ENCODE measurements at regions not wholly inside any gene's neighbourhood (a gene's known extent, or its start where the extent isn't known, plus 50 kb on each side); places are given as distances from the start of the nearest gene placed in this dataset.

GRCh38 chr20:42020316-42020715 lies 402.1 kb upstream of the CHD6 start:
- no peaks in the 10 kb centered on the region for H3K9me2 ChIP-seq (ENCODE audit: low read depth, low read length)
- no peaks in the 10 kb centered on the region for H3K36me3 ChIP-seq (ENCODE audit: insufficient read depth, low read length)
- TF ChIP-seq EZH2 (IDR thresholded peaks at IDR 0.05; ENCODE audit: borderline replicate concordance, low read length) = no peak
- TF ChIP-seq, protein P1, sequence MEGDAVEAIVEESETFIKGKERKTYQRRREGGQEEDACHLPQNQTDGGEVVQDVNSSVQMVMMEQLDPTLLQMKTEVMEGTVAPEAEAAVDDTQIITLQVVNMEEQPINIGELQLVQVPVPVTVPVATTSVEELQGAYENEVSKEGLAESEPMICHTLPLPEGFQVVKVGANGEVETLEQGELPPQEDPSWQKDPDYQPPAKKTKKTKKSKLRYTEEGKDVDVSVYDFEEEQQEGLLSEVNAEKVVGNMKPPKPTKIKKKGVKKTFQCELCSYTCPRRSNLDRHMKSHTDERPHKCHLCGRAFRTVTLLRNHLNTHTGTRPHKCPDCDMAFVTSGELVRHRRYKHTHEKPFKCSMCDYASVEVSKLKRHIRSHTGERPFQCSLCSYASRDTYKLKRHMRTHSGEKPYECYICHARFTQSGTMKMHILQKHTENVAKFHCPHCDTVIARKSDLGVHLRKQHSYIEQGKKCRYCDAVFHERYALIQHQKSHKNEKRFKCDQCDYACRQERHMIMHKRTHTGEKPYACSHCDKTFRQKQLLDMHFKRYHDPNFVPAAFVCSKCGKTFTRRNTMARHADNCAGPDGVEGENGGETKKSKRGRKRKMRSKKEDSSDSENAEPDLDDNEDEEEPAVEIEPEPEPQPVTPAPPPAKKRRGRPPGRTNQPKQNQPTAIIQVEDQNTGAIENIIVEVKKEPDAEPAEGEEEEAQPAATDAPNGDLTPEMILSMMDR (IDR thresholded peaks at IDR 0.05; ENCODE audit: low read length) = no peak
- H3K4me3 ChIP-seq (ENCODE audit: low read depth, low read length, poor library complexity, severe bottlenecking) = no peak overlapping the region
- H4K20me1 ChIP-seq (ENCODE audit: insufficient read depth, low read length) = no peaks in the 10 kb centered on the region
- H3K4me1 ChIP-seq (ENCODE audit: insufficient read depth, low read length, severe bottlenecking) = no peaks in the 10 kb centered on the region
- H2AFZ ChIP-seq (ENCODE audit: low read length) = no peak overlapping the region
- H3F3A ChIP-seq (ENCODE audit: insufficient read depth, low read length) = no peaks in the 10 kb centered on the region
- no peak overlapping the region for H3K4me2 ChIP-seq (ENCODE audit: low read length)
- no peak overlapping the region for H3K9ac ChIP-seq (ENCODE audit: low read length)
- H3K27ac ChIP-seq (ENCODE audit: low read depth, low read length, poor library complexity, severe bottlenecking) = no peak overlapping the region
- H3K79me2 ChIP-seq (ENCODE audit: insufficient read depth, low read length) = no peaks in the 10 kb centered on the region
- H3K27me3 ChIP-seq (ENCODE audit: insufficient read depth, low read length) = no peaks in the 10 kb centered on the region
- no peaks in the 10 kb centered on the region for H3K9me3 ChIP-seq (ENCODE audit: low read length)

- no peaks in the 10 kb centered on the region for H3K4me1 ChIP-seq (ENCODE audit: insufficient read depth, low read length, severe bottlenecking)
- H3K9ac ChIP-seq (ENCODE audit: low read length) = no peak overlapping the region
- H3F3A ChIP-seq (ENCODE audit: insufficient read depth, low read length) = no peaks in the 10 kb centered on the region
- H3K9me2 ChIP-seq (ENCODE audit: low read depth, low read length) = no peaks in the 10 kb centered on the region
- no peak overlapping the region for H2AFZ ChIP-seq (ENCODE audit: low read length)
- H3K4me2 ChIP-seq (ENCODE audit: low read length) = no peak overlapping the region
- H3K9me3 ChIP-seq (ENCODE audit: low read length) = no peaks in the 10 kb centered on the region
- H3K27ac ChIP-seq (ENCODE audit: low read depth, low read length, poor library complexity, severe bottlenecking) = no peak overlapping the region
- H3K79me2 ChIP-seq (ENCODE audit: insufficient read depth, low read length) = no peaks in the 10 kb centered on the region
- H4K20me1 ChIP-seq (ENCODE audit: insufficient read depth, low read length) = no peaks in the 10 kb centered on the region
- no peaks in the 10 kb centered on the region for H3K36me3 ChIP-seq (ENCODE audit: insufficient read depth, low read length)
- no peak for TF ChIP-seq EZH2 (IDR thresholded peaks at IDR 0.05; ENCODE audit: borderline replicate concordance, low read length)
- TF ChIP-seq, protein P1 (IDR thresholded peaks at IDR 0.05; ENCODE audit: low read length) = peak; percentile 48
- no peaks in the 10 kb centered on the region for H3K27me3 ChIP-seq (ENCODE audit: insufficient read depth, low read length)
- no peak overlapping the region for H3K4me3 ChIP-seq (ENCODE audit: low read depth, low read length, poor library complexity, severe bottlenecking)
Measured at GRCh38 chr20:42018979-42019378, 400.8 kb upstream of the CHD6 start.

DNA sequence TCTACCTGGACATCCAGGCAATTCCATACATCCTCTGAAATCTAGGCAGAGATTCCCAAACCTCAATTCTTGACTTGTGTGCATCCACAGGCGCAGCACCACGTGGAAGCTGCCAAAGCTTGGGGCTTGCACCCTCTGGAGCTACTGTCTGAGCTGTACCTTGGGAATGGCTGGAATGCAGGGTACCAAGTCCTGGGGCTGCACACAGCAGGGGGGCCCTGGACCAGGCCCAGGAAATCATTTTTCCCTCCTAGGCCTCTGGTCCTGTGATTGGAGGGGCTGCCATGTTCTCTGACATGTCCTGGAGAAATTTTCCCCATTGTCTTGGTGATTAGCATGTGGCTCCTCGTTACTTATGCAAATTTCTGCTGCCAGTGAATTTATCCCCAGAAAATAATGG lies 391.9 kb upstream of the CHD6 start:
- H3K4me2 ChIP-seq (ENCODE audit: low read length) = no peak overlapping the region
- no peaks in the 10 kb centered on the region for H3K36me3 ChIP-seq (ENCODE audit: insufficient read depth, low read length)
- H2AFZ ChIP-seq (ENCODE audit: low read length) = no peak overlapping the region
- H3K4me3 ChIP-seq (ENCODE audit: low read depth, low read length, poor library complexity, severe bottlenecking) = no peak overlapping the region
- no peaks in the 10 kb centered on the region for H3K4me1 ChIP-seq (ENCODE audit: insufficient read depth, low read length, severe bottlenecking)
- H3K27me3 ChIP-seq (ENCODE audit: insufficient read depth, low read length) = no peaks in the 10 kb centered on the region
- H3F3A ChIP-seq (ENCODE audit: insufficient read depth, low read length) = no peaks in the 10 kb centered on the region
- no peak overlapping the region for H3K9ac ChIP-seq (ENCODE audit: low read length)
- H4K20me1 ChIP-seq (ENCODE audit: insufficient read depth, low read length) = no peaks in the 10 kb centered on the region
- H3K9me3 ChIP-seq (ENCODE audit: low read length) = no peaks in the 10 kb centered on the region
- no peak for TF ChIP-seq EZH2 (IDR thresholded peaks at IDR 0.05; ENCODE audit: borderline replicate concordance, low read length)
- TF ChIP-seq, protein P1 (IDR thresholded peaks at IDR 0.05; ENCODE audit: low read length) = no peak
- no peaks in the 10 kb centered on the region for H3K79me2 ChIP-seq (ENCODE audit: insufficient read depth, low read length)
- H3K27ac ChIP-seq (ENCODE audit: low read depth, low read length, poor library complexity, severe bottlenecking) = no peak overlapping the region
- H3K9me2 ChIP-seq (ENCODE audit: low read depth, low read length) = no peaks in the 10 kb centered on the region
